HepG2 (cell line): ENCODE measurements at regions not wholly inside any gene's neighbourhood (a gene's known extent, or its start where the extent isn't known, plus 50 kb on each side); places are given as distances from the start of the nearest gene placed in this dataset.

Experiments
- KDM4B ChIP-seq: sonication (generic); formaldehyde crosslinking; IDR thresholded peaks from 2 replicates; pipeline ENCODE4 v1.4.0; 2020; ENCODE audit warnings: missing genetic modification reagents
- PBX2 ChIP-seq: IDR thresholded peaks from 2 replicates; pipeline ENCODE4 v1.6.1; 2016; ENCODE audit warnings: control low read depth
- RXRB ChIP-seq: IDR thresholded peaks from 2 replicates; pipeline ENCODE4 v1.6.1; 2016; ENCODE audit warnings: borderline replicate concordance, missing genetic modification reagents, missing compliant biosample characterization
- SMYD3 ChIP-seq: sonication (generic); formaldehyde crosslinking; IDR thresholded peaks from 2 replicates; pipeline ENCODE4 v1.8.1; 2023; ENCODE audit warnings: mild to moderate bottlenecking, missing genetic modification reagents
- SOX13 ChIP-seq, 3 experiments: fragments of 450-650 bp in 1 of 3; sonication (generic) in 1 of 3; formaldehyde crosslinking in 1 of 3; IDR thresholded peaks in 2 of 3; conservative IDR thresholded peaks in 1 of 3; 2 replicates each; pipeline versions ENCODE4 v1.5.0 to v1.6.1; 2016 to 2020; ENCODE audit warnings: antibody characterized with exemption in 1 of 3, mild to moderate bottlenecking in 1 of 3, missing compliant biosample characterization in 1 of 3, missing genetic modification reagents in 1 of 3, moderate library complexity in 1 of 3
- ZBTB1 ChIP-seq: sonication (generic); formaldehyde crosslinking; IDR thresholded peaks from 2 replicates; pipeline ENCODE4 v1.4.0; 2020; ENCODE audit warnings: missing genetic modification reagents, borderline replicate concordance
- ZNF160 ChIP-seq: sonication (generic); formaldehyde crosslinking; IDR thresholded peaks from 2 replicates; pipeline ENCODE4 v1.8.0; 2022; ENCODE audit warnings: mild to moderate bottlenecking, inconsistent platforms, missing genetic modification reagents
- ZNF263 ChIP-seq: sonication (generic); formaldehyde crosslinking; IDR thresholded peaks from 2 replicates; pipeline ENCODE4 v1.4.0; 2020; ENCODE audit warnings: missing genetic modification reagents
- ZNF629 ChIP-seq: sonication (generic); formaldehyde crosslinking; conservative IDR thresholded peaks from 2 replicates; pipeline ENCODE4 v1.5.0; 2020; ENCODE audit warnings: missing genetic modification reagents
- ZNF639 ChIP-seq: conservative IDR thresholded peaks from 2 replicates; pipeline ENCODE4 v1.6.1; 2018; ENCODE audit warnings: missing genetic modification reagents
- ZNF687 ChIP-seq: sonication (generic); formaldehyde crosslinking; IDR thresholded peaks from 2 replicates; pipeline ENCODE4 v1.5.1; 2020; ENCODE audit warnings: mild to moderate bottlenecking, missing genetic modification reagents, moderate library complexity
- TF ChIP-seq, protein P1 (sequence below): sonication (generic); formaldehyde crosslinking; IDR thresholded peaks from 2 replicates; pipeline ENCODE4 v1.4.0; 2020; ENCODE audit warnings: mild to moderate bottlenecking, low read depth, missing genetic modification reagents
- TF ChIP-seq, protein P2 (sequence below), 2 experiments: sonication (generic) in 1 of 2; formaldehyde crosslinking in 1 of 2; IDR thresholded peaks; 2 replicates each; pipeline versions ENCODE4 v1.5.1 to v1.6.1; 2011 to 2020; ENCODE audit warnings: borderline replicate concordance in 1 of 2, low read depth in 1 of 2, low read length in 1 of 2, mild to moderate bottlenecking in 1 of 2, missing genetic modification reagents in 1 of 2, moderate library complexity in 1 of 2
- TF ChIP-seq, protein P3 (sequence below): sonication (generic); formaldehyde crosslinking; IDR thresholded peaks from 2 replicates; pipeline ENCODE4 v1.5.1; 2020; ENCODE audit warnings: missing genetic modification reagents, mild to moderate bottlenecking, borderline replicate concordance

DNA sequence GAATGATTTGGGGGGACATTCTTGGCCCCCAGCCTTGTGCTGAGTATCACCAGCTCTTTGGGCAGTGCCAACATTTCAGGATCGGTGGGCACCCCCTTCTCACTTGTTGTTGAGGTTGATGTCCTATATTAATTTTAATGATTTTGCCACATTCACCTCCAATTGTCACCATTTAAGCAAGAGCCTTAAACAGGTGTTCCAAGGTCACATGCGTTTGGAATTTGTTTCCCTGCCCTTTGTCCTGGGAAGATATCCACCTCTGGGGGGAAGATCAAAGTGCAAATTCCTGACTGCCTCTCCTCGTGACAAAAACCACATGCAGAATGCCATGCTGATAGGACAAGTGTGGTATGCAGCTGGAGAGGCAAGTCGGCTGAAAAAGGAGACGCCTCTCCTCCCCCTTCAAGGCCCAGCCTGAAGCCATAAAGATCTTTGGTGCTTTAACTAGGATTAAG lies 72.5 kb upstream of the ID2 start (continued):
- no peak for TF ChIP-seq ZNF687 (CRISPR knock-in tag)
- TF ChIP-seq RXRB: peak; percentile 98
- TF ChIP-seq ZBTB1 (CRISPR knock-in tag): no peak
- peak; percentile 81 for TF ChIP-seq KDM4B (CRISPR knock-in tag)
- TF ChIP-seq, protein P1, sequence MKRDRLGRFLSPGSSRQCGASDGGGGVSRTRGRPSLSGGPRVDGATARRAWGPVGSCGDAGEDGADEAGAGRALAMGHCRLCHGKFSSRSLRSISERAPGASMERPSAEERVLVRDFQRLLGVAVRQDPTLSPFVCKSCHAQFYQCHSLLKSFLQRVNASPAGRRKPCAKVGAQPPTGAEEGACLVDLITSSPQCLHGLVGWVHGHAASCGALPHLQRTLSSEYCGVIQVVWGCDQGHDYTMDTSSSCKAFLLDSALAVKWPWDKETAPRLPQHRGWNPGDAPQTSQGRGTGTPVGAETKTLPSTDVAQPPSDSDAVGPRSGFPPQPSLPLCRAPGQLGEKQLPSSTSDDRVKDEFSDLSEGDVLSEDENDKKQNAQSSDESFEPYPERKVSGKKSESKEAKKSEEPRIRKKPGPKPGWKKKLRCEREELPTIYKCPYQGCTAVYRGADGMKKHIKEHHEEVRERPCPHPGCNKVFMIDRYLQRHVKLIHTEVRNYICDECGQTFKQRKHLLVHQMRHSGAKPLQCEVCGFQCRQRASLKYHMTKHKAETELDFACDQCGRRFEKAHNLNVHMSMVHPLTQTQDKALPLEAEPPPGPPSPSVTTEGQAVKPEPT: peak; percentile 76; the same call in 1 of the 2 replicates
- no peak for TF ChIP-seq SMYD3 (CRISPR knock-in tag)
- peak; percentile 76; the same call in 1 of the 2 replicates for TF ChIP-seq SOX13 (IDR thresholded peaks at IDR 0.05)
- TF ChIP-seq SOX13 (CRISPR knock-in tag; conservative IDR thresholded peaks at IDR 0.05 in 1 of 2, IDR thresholded peaks at IDR 0.05 in 1 of 2): peak in 1 of 2 experiments; percentile 95; a peak in 2 of 4 replicates
- peak; percentile 55 for TF ChIP-seq PBX2 (CRISPR knock-in tag)
- peak; percentile 84 for TF ChIP-seq ZNF263 (CRISPR knock-in tag)
- TF ChIP-seq ZNF629 (CRISPR knock-in tag): peak; percentile 63
- TF ChIP-seq, protein P2, sequence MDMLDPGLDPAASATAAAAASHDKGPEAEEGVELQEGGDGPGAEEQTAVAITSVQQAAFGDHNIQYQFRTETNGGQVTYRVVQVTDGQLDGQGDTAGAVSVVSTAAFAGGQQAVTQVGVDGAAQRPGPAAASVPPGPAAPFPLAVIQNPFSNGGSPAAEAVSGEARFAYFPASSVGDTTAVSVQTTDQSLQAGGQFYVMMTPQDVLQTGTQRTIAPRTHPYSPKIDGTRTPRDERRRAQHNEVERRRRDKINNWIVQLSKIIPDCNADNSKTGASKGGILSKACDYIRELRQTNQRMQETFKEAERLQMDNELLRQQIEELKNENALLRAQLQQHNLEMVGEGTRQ (IDR thresholded peaks at IDR 0.05; ENCODE audit: low read depth, low read length): peak; percentile 79
- TF ChIP-seq, protein P2 (CRISPR knock-in tag; IDR thresholded peaks at IDR 0.05; ENCODE audit: borderline replicate concordance): peak; percentile 83; the same call in 1 of the 2 replicates
- TF ChIP-seq ZNF160: peak; percentile 61; the same call in 1 of the 2 replicates
- TF ChIP-seq, protein P3, sequence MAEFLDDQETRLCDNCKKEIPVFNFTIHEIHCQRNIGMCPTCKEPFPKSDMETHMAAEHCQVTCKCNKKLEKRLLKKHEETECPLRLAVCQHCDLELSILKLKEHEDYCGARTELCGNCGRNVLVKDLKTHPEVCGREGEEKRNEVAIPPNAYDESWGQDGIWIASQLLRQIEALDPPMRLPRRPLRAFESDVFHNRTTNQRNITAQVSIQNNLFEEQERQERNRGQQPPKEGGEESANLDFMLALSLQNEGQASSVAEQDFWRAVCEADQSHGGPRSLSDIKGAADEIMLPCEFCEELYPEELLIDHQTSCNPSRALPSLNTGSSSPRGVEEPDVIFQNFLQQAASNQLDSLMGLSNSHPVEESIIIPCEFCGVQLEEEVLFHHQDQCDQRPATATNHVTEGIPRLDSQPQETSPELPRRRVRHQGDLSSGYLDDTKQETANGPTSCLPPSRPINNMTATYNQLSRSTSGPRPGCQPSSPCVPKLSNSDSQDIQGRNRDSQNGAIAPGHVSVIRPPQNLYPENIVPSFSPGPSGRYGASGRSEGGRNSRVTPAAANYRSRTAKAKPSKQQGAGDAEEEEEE (CRISPR knock-in tag): no peak
- TF ChIP-seq ZNF639 (CRISPR knock-in tag): peak; percentile 83
